Neuron (in vitro differentiated cells): ENCODE measurements at regions not wholly inside any gene's neighbourhood (a gene's known extent, or its start where the extent isn't known, plus 50 kb on each side); places are given as distances from the start of the nearest gene placed in this dataset.

ENCODE experiments used
- H2AFZ ChIP-seq: one replicate; pipeline ENCODE4 v1.6.1; 2013; ENCODE audit warnings: low read depth, mild to moderate bottlenecking, inconsistent platforms, low read length, moderate library complexity
- H3K27me3 ChIP-seq: one replicate; pipeline ENCODE4 v1.6.1; 2013; ENCODE audit warnings: low read length; ENCODE audit not compliant: insufficient read depth
- H3K36me3 ChIP-seq: one replicate; pipeline ENCODE4 v1.6.1; 2013; ENCODE audit warnings: low read length; ENCODE audit not compliant: insufficient read depth
- H3K4me1 ChIP-seq: one replicate; pipeline ENCODE4 v1.6.1; 2013; ENCODE audit warnings: low read length; ENCODE audit not compliant: insufficient read depth
- H3K4me3 ChIP-seq: 2 replicates; pipeline ENCODE4 v1.5.1; 2013; ENCODE audit warnings: mild to moderate bottlenecking, low read length, moderate library complexity
- H3K9me3 ChIP-seq: one replicate; pipeline ENCODE4 v1.6.1; 2013; ENCODE audit warnings: low read length

DNA sequence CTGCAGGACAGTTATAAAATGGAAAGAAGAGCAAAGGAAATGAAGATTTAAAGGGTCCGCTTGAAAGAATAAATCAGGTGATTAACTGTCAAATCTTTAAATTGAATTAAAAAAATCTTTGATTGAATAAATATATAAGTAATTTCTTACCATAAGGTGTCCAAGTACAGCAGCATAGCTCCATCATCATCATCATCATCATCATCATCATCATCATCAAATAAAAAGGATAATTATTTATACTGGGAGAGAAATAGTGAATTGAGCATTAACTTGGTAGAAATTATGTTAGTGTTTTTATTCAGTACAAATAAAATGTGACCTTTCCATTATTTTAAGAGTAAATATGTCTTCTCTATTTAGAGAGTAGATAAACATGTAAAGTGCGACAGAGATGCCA, 745.6 kb upstream of the MARCKS start:
- no peaks in the 10 kb centered on the region for H3K9me3 ChIP-seq
- H3K4me3 ChIP-seq = no peak overlapping the region
- H3K36me3 ChIP-seq = no peaks in the 10 kb centered on the region
- H2AFZ ChIP-seq = no peak overlapping the region
- H3K4me1 ChIP-seq = no peaks in the 10 kb centered on the region
- no peaks in the 10 kb centered on the region for H3K27me3 ChIP-seq

DNA sequence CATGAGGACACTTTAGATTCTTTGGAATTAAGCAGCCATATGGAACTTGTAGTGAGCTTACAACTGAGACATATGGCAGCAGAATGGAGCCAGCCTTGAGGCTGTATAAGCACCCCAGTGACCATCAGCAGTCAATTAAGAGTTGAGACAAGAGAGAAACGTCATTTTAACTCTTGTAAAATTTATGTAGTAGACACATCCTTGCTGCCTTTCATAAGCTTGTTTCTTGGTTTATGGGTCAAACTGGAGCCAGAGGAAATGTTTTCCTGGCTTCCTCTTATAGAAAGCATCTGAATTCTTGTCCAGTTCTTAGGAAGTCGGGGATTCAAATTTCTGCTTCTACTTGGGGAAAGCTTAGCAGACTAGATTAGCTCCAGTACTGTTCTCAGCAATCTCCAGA, 745.1 kb upstream of the MARCKS start:
- Histone ChIP-seq H3K4me1 (no peaks in the 10 kb centered on the region), H3K36me3 (no peaks in the 10 kb centered on the region), H3K27me3 (no peaks in the 10 kb centered on the region), H3K9me3 (peaks cover 2% of the 10 kb centered on the region), H3K4me3 (no peak overlapping the region), H2AFZ (no peak overlapping the region)

DNA sequence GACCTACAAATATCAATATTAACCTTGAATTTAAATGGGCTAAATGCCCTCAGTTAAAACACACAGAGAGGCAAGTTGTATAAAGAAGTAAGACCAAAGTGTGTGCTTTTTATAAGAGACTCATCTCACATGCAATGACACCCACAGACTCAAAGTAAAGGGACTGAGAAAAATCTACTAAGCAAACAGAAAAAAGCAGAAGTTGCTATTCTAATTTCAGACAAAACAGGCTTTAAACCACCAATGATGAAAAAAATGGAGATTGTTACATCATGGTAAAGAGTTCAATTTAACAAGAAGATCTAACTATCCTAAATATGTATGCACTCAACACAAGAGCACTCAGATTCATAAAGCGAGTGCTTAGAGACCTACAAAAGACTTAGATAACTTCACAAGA, 741.9 kb upstream of the MARCKS start:
- H2AFZ ChIP-seq = no peak overlapping the region
- no peak overlapping the region for H3K4me3 ChIP-seq
- no peaks in the 10 kb centered on the region for H3K36me3 ChIP-seq
- H3K9me3 ChIP-seq = peaks cover 5% of the 10 kb centered on the region
- H3K27me3 ChIP-seq = no peaks in the 10 kb centered on the region
- H3K4me1 ChIP-seq = no peaks in the 10 kb centered on the region

DNA sequence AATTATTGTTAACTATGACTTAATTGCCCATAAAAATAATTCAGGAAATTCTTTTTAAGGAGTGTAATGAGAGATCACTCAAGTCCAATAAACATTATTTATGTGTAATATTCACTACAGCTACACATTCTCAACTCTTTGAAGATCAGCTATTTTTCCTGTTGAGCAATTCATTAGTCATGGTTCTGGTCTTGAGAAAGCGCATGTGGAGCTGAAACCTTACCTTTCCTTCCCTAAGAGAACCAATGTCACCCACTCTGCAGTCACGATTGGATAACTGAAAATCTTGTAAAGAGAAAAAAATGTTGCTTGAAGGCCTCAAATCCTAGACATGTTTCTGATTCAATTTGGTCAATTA, 736.9 kb upstream of the MARCKS start:
- H3K4me1 ChIP-seq = peaks cover 14% of the 10 kb centered on the region
- H2AFZ ChIP-seq = no peak overlapping the region
- H3K4me3 ChIP-seq = no peak overlapping the region
- no peaks in the 10 kb centered on the region for H3K27me3 ChIP-seq
- H3K9me3 ChIP-seq = peaks cover 5% of the 10 kb centered on the region
- no peaks in the 10 kb centered on the region for H3K36me3 ChIP-seq

DNA sequence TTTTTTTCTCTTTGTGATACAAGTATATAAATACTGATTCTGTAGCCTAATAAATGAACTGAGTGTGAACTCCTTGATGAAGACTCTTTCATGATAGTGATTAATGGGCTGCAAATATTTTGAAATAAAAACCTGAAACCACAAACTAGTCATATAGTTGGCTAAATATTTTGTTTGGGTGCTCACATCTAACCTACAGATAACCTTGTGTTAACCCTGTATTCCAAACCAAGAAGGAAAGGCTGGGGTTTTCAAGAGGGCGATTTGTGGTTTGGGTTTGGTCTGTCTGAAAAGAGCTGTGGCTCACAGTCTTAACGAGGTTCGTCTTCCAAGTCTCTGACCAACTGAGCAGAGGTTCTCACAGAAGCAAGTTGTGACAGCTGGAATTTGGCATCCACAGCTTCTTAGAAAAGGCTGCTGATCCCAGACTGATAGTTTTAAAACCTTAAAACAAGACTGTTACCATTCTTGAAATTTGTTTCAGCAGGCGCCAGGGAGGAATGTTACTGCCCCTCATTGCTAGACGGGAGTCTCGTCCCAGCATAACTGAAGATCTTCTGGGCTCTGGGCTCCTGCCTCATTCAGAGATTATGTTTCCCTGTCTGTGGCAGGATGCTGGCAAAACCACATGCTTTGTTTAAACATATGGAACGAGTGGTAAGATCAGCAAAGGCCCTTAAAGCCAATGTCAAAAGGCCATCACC, 736.4 kb upstream of the MARCKS start:
- H3K9me3 ChIP-seq = peaks cover 5% of the 10 kb centered on the region
- no peak overlapping the region for H3K4me3 ChIP-seq
- no peak overlapping the region for H2AFZ ChIP-seq
- no peaks in the 10 kb centered on the region for H3K36me3 ChIP-seq
- H3K27me3 ChIP-seq = no peaks in the 10 kb centered on the region
- peaks cover 14% of the 10 kb centered on the region for H3K4me1 ChIP-seq

DNA sequence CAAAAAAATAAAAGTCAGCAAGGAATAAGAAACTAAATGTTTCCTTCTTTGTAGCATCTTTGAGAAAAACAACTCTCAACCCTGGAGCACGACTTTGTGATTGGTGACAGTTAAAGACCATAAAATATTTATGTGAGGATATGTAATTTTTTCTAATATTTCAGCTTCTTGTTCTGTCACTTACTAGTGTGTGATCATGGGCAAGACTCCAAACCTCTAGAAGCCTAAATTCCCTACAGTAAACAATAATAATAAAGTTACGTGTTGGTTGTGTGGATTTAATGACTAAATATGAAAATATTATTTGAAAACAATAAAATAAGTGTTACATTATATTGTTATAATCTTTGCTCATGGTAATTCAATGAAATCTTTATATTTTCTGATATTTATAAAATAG, 735.6 kb upstream of the MARCKS start:
- Histone ChIP-seq H3K27me3 (no peaks in the 10 kb centered on the region), H3K9me3 (peaks cover 5% of the 10 kb centered on the region), H3K4me1 (peaks cover 14% of the 10 kb centered on the region)

DNA sequence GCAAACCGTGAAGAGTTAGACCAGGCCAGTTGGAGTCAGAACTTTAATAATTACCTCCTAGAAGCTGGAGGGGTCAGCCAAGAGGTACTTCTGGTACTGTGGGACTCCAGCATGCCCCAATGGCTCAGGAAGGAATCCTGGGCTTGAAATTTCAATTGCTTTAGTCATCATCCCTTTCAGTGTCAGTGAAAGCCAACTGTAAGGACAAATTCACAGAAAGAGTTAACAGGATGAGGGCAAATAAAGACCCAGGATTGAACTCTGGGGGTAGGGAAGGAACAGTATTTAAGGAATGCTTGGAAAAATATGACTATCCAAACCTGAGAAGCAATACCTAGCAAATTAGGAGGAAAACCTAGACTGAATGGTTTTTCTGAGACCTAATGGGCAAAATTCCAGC, 735.1 kb upstream of the MARCKS start:
- H3K4me3 ChIP-seq = no peak overlapping the region
- H3K9me3 ChIP-seq = peaks cover 4% of the 10 kb centered on the region
- peaks cover 14% of the 10 kb centered on the region for H3K4me1 ChIP-seq
- H3K27me3 ChIP-seq = no peaks in the 10 kb centered on the region
- no peaks in the 10 kb centered on the region for H3K36me3 ChIP-seq
- H2AFZ ChIP-seq = no peak overlapping the region

More for the DNA sequence above, 735.6 kb upstream of the MARCKS start:
- no peaks in the 10 kb centered on the region for H3K36me3 ChIP-seq
- no peak overlapping the region for H3K4me3 ChIP-seq
- no peak overlapping the region for H2AFZ ChIP-seq

DNA sequence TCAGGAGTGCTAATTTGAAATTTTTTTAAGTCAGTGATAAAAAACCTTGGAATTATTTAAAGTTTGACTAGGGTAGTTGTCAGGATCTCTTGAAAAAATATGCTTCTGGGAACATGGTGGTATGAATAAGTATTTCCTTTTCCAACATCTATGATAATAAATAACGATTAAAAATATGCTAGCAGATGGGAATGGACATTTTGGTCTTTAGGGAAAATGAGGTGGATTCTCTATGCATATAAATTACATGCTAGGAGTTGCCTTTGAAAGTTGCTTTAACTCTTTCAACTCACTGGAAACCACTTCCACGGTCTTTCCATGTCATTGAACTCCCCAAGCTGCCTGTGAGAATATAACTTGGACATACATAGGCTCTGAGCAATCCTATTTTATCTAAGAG, 731.5 kb upstream of the MARCKS start:
- no peaks in the 10 kb centered on the region for H3K36me3 ChIP-seq
- H2AFZ ChIP-seq = no peak overlapping the region
- no peak overlapping the region for H3K4me3 ChIP-seq
- peaks cover 14% of the 10 kb centered on the region for H3K4me1 ChIP-seq
- no peaks in the 10 kb centered on the region for H3K27me3 ChIP-seq
- H3K9me3 ChIP-seq = no peaks in the 10 kb centered on the region

DNA sequence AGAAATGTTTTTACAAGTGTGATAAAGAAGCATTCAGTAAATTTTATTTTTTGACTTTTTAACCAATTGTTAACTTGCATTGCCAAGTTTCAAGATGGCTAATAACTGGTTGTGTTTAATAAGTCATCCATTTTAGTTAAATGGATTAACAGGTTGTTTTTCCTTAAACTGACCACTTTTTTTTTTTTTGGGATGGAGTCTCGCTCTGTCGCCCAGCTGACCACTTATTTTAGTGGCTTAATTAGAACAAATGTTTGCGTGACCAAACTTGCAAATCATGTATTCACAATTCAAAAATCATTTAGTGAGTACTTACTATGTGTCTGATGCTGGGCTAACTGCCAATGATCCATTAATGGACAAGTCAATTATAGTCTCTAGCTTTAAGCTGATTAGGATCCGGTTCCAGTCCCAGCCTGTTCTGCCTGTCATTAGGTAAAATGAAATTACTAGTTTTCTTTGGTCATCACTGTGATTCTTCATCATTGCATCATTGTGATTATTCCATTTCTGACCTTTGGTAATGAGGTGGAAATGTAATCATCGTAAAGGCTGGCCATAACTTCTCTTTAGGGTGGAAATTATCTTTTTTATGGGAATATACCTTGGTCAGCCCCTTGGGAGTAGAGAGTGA, 729.2 kb upstream of the MARCKS start:
- Histone ChIP-seq H3K36me3 (no peaks in the 10 kb centered on the region), H3K4me3 (no peak overlapping the region), H3K4me1 (peaks cover 7% of the 10 kb centered on the region), H3K9me3 (no peaks in the 10 kb centered on the region), H2AFZ (no peak overlapping the region), H3K27me3 (no peaks in the 10 kb centered on the region)

DNA sequence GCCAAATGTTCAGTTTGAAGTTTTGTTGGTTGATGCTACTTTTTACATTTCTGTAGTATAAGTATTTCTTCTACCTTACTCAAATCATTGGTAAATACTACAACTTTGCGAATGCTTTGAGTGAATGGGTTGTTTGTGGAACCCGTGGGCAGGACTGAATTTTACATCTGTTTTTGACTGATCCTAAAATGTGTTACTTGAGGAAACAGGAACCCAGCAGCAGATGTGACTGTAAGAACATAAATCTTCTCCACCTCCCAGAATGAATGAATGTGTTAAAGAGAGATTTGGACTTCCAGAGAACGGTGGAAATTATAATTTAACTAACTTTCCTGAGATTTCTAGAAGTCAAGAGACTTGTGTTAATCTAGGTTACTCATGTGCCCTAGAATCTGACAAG, 728.5 kb upstream of the MARCKS start:
- no peak overlapping the region for H2AFZ ChIP-seq
- no peaks in the 10 kb centered on the region for H3K27me3 ChIP-seq
- no peaks in the 10 kb centered on the region for H3K9me3 ChIP-seq
- no peak overlapping the region for H3K4me3 ChIP-seq
- no peaks in the 10 kb centered on the region for H3K4me1 ChIP-seq
- H3K36me3 ChIP-seq = no peaks in the 10 kb centered on the region

DNA sequence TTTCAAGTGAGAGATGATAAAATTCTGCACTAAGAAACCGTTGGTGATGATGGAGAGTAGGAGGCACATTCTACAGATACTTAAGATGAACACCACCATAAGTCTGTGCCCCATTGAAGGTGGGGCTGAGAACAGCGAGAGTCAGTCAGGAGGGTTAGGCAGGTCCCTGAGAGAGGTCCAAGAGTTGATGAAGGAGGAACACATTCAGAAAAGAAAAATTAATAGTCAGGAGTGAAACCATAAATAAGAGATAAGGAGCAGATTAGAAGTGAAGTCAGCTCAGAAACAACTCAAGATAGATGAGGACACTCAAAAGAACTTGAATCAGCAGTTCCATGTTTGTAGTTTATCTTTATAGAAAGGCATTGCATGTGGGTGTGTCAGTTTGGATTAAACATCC, 727.2 kb upstream of the MARCKS start:
- H3K27me3 ChIP-seq = no peaks in the 10 kb centered on the region

DNA sequence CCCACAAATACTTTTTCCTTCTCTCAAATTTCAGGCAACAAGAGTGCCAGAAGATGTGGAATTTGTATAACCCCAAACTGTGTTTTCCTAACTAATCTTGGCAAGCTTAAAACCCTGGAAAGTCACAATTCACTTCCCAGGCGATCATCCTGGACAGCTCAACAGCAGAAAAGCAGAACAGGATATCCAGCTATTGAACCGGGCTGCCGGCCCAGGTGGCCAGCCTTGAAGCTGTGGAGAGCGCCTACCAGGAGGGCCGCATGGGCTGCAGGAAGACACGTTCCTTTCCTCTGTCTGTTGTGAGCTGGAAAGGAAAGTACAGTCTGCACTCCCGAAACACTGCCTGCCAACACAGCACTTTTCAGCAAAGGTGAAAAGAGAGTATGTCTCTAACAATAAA, 719.7 kb upstream of the MARCKS start:
- Histone ChIP-seq H3K36me3 (no peaks in the 10 kb centered on the region), H2AFZ (peak overlapping the region; percentile 51), H3K27me3 (no peaks in the 10 kb centered on the region), H3K4me3 (no peak overlapping the region), H3K9me3 (no peaks in the 10 kb centered on the region), H3K4me1 (no peaks in the 10 kb centered on the region)

More for the DNA sequence above, 727.2 kb upstream of the MARCKS start:
- Histone ChIP-seq H3K4me1 (no peaks in the 10 kb centered on the region), H2AFZ (no peak overlapping the region), H3K36me3 (no peaks in the 10 kb centered on the region), H3K9me3 (no peaks in the 10 kb centered on the region), H3K4me3 (no peak overlapping the region)

DNA sequence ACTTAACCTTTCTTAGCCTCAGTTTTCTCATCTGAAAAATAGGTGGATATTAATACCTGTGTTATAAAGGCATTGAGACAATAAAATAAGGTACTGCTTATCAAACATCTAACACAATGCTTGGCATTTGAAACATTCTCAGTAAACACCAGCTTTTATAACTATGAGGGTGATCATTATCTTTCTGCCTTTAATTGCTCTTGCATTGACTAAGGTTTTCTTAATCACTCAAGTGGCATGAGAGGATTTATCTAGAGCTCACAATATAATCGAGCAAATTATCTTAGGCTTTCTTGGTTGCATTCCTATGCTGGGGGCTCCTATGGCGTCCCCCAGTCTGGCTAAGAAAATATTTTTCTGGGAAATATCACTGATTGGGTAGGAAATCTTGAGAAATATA, 716.4 kb upstream of the MARCKS start:
- no peak overlapping the region for H3K4me3 ChIP-seq
- no peaks in the 10 kb centered on the region for H3K9me3 ChIP-seq
- no peaks in the 10 kb centered on the region for H3K27me3 ChIP-seq
- H2AFZ ChIP-seq = no peak overlapping the region
- H3K4me1 ChIP-seq = no peaks in the 10 kb centered on the region
- no peaks in the 10 kb centered on the region for H3K36me3 ChIP-seq

DNA sequence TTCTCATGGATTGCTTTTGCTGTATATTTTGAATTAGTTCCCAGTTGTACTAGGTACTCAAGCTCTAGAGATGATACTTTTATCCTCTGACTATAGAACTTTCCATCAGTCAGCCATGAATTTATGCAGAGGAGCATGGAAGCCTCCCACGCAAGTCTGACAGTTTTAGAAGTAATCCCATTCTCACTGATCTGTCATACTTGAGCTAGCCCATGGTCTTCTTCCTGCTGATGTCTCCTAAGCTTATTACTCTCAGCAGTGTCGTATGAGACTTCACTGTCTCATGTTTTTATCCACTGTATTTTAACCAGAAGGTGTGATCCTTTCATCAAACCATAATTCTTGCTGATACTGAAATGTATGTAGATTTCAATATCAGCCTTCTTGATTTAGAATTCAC, 715.2 kb upstream of the MARCKS start:
- Histone ChIP-seq H2AFZ (no peak overlapping the region), H3K9me3 (no peaks in the 10 kb centered on the region), H3K4me3 (no peak overlapping the region), H3K36me3 (no peaks in the 10 kb centered on the region), H3K27me3 (no peaks in the 10 kb centered on the region), H3K4me1 (no peaks in the 10 kb centered on the region)
